CD8-positive, alpha-beta memory T cell (primary cell): ENCODE measurements at regions not wholly inside any gene's neighbourhood (a gene's known extent, or its start where the extent isn't known, plus 50 kb on each side); places are given as distances from the start of the nearest gene placed in this dataset.
A peak's percentile ranks its signal among the peaks of the same experiment; 100 is the strongest.

ENCODE experiments used
- CTCF ChIA-PET: fragments of 350-600 bp; sonication (Branson Sonifier 250); formaldehyde crosslinking; loops from one replicate; lab custom pipeline; 2021; ENCODE audit warnings: antibody characterized with exemption; lab: Charles Lee
- POLR2A ChIA-PET: fragments of 350-600 bp; sonication (Branson Sonifier 250); formaldehyde crosslinking; loops from one replicate; lab custom pipeline; 2021; ENCODE audit warnings: antibody characterized with exemption; lab: Charles Lee
- DNase-seq, 5 donors: peaks; one replicate each; pipeline versions ENCODE4 v3.0.0 to v3.0.0-alpha.2; 2020 to 2022; ENCODE audit warnings: mixed read lengths in 1 of 5
- H3K27ac ChIP-seq: one replicate; pipeline ENCODE4 v1.7.0; 2013; ENCODE audit warnings: low read depth, mild to moderate bottlenecking, low read length, moderate library complexity
- H3K27me3 ChIP-seq: 2 replicates; pipeline ENCODE4 v1.7.0; 2013; ENCODE audit warnings: low read length, mild to moderate bottlenecking; ENCODE audit not compliant: insufficient read depth, poor library complexity, severe bottlenecking
- H3K36me3 ChIP-seq: 2 replicates; pipeline ENCODE4 v1.7.0; 2013; ENCODE audit warnings: mild to moderate bottlenecking, low read length, moderate library complexity; ENCODE audit not compliant: insufficient read depth
- H3K4me1 ChIP-seq: 2 replicates; pipeline ENCODE4 v1.7.0; 2013; ENCODE audit warnings: mild to moderate bottlenecking, low read length, moderate library complexity; ENCODE audit not compliant: insufficient read depth
- H3K4me3 ChIP-seq: 2 replicates; pipeline ENCODE4 v1.7.0; 2013; ENCODE audit warnings: mild to moderate bottlenecking, low read length
- H3K9me3 ChIP-seq: 2 replicates; pipeline ENCODE4 v1.7.0; 2013; ENCODE audit warnings: mild to moderate bottlenecking, low read length
- H3K27ac Mint-ChIP-seq, 8 donors: one replicate each; pipeline ENCODE4 v1.8.0; 2020 to 2021; ENCODE audit warnings: mixed read lengths in 8 of 8, mild to moderate bottlenecking in 6 of 8, inconsistent platforms in 3 of 8, moderate library complexity in 3 of 8
- H3K27me3 Mint-ChIP-seq, 2 donors: one replicate each; pipeline ENCODE4 v1.8.0; 2020 to 2021; ENCODE audit warnings: mixed read lengths in 2 of 2, mild to moderate bottlenecking in 1 of 2, moderate library complexity in 1 of 2
- H3K36me3 Mint-ChIP-seq, 3 donors: one replicate each; pipeline ENCODE4 v1.8.0; 2020 to 2021; ENCODE audit warnings: mixed read lengths in 3 of 3, inconsistent platforms in 1 of 3, mild to moderate bottlenecking in 1 of 3
- H3K4me1 Mint-ChIP-seq, 3 donors: one replicate each; pipeline ENCODE4 v1.8.0; 2020 to 2021; ENCODE audit warnings: mixed read lengths in 3 of 3, inconsistent platforms in 1 of 3, mild to moderate bottlenecking in 1 of 3
- H3K4me3 Mint-ChIP-seq, 7 donors: one replicate each; pipeline ENCODE4 v1.8.0; 2020 to 2021; ENCODE audit warnings: mixed read lengths in 7 of 7, mild to moderate bottlenecking in 6 of 7, moderate library complexity in 4 of 7, inconsistent platforms in 2 of 7
- H3K9me3 Mint-ChIP-seq, 5 donors: one replicate each; pipeline ENCODE4 v1.8.0; 2020 to 2022; ENCODE audit warnings: mixed read lengths in 5 of 5, mild to moderate bottlenecking in 3 of 5, moderate library complexity in 2 of 5, inconsistent platforms in 1 of 5

- ChIA-PET CTCF (no interaction called here), POLR2A (no interaction called here)
- no peaks in the 10 kb centered on the region for H3K4me1 ChIP-seq
- Mint-ChIP-seq H3K4me3 (no peak overlapping the region), H3K36me3 (no peaks in the 10 kb centered on the region), H3K4me1 (no peaks in the 10 kb centered on the region), H3K9me3 (peaks cover 0 to 37% (median 2%) of the 10 kb centered on the region in 5 donors), H3K27me3 (no peaks in the 10 kb centered on the region), H3K27ac (no peak overlapping the region)
- no peaks in the 10 kb centered on the region for H3K36me3 ChIP-seq
- H3K27me3 ChIP-seq = no peaks in the 10 kb centered on the region
- H3K9me3 ChIP-seq = no peaks in the 10 kb centered on the region
- no peak for DNase-seq
- H3K4me3 ChIP-seq = no peak overlapping the region
- H3K27ac ChIP-seq = no peak overlapping the region
Measured at GRCh38 chr11:26134481-26135355, 197.2 kb upstream of the ANO3 start.

DNA sequence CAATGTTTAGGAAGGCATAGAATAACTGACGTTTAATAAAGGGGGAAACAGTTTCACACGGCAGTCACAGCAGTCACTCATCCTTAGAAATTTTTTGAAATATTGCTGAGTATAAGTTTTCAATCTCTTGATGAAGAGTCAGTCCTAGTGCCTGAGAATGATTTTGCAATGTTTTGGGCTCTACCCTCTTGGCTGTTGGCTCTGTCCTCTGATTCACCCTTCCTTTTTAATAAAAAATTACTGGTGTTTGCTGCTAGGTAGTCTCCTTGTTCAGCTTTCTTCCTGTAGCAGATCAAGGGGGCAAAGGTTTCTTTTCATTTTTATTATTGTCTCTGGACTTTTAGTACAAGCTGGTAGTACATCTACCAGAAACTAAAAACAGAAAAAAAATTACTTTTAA is 194.3 kb upstream of the ANO3 start:
- Mint-ChIP-seq H3K36me3 (no peaks in the 10 kb centered on the region), H3K4me3 (no peak overlapping the region), H3K27ac (no peak overlapping the region), H3K9me3 (peaks cover 0 to 32% (median 0%) of the 10 kb centered on the region in 5 donors), H3K4me1 (no peaks in the 10 kb centered on the region), H3K27me3 (no peaks in the 10 kb centered on the region)
- Histone ChIP-seq H3K27ac (no peak overlapping the region), H3K27me3 (no peaks in the 10 kb centered on the region), H3K36me3 (no peaks in the 10 kb centered on the region), H3K4me1 (no peaks in the 10 kb centered on the region), H3K9me3 (no peaks in the 10 kb centered on the region), H3K4me3 (no peak overlapping the region)
- no peak for DNase-seq
- POLR2A ChIA-PET = no interaction called here
- CTCF ChIA-PET = no interaction called here

DNA sequence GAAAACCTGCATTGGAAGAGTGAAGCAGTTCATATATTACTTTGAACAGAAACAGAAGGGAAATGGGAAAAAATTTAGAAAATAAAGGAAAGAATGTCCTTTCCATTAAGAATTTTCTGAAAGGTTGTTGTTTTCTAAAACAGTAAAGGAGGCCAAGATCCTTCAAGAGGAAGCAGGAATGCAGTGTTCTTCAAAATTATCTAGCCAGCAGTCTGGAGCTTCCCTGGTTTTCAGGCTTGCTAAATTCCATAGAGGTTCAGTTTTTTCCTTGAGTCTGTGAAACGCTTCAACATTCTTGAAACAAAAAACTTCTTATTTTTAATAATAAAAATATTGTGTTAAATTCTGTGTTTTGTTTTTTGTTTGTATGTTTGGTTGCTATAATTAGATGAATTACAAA is 189.0 kb upstream of the ANO3 start:
- Mint-ChIP-seq H3K9me3 (peaks cover 0 to 13% (median 3%) of the 10 kb centered on the region in 5 donors), H3K4me1 (no peaks in the 10 kb centered on the region), H3K27ac (no peak overlapping the region), H3K4me3 (no peak overlapping the region), H3K27me3 (no peaks in the 10 kb centered on the region), H3K36me3 (no peaks in the 10 kb centered on the region)
- H3K9me3 ChIP-seq = no peaks in the 10 kb centered on the region
- no peaks in the 10 kb centered on the region for H3K36me3 ChIP-seq
- H3K4me1 ChIP-seq = no peaks in the 10 kb centered on the region
- ChIA-PET POLR2A (no interaction called here), CTCF (no interaction called here)
- H3K27me3 ChIP-seq = no peaks in the 10 kb centered on the region
- H3K4me3 ChIP-seq = no peak overlapping the region
- H3K27ac ChIP-seq = no peak overlapping the region
- DNase-seq = no peak

- peaks cover 0 to 17% (median 6%) of the 10 kb centered on the region in 5 donors for H3K9me3 Mint-ChIP-seq
- no peaks in the 10 kb centered on the region for H3K36me3 Mint-ChIP-seq
- CTCF ChIA-PET = no interaction called here
- H3K4me1 Mint-ChIP-seq = no peaks in the 10 kb centered on the region
- H3K27me3 ChIP-seq = no peaks in the 10 kb centered on the region
- H3K4me1 ChIP-seq = no peaks in the 10 kb centered on the region
- H3K36me3 ChIP-seq = no peaks in the 10 kb centered on the region
- H3K27ac Mint-ChIP-seq = no peak overlapping the region
- no peak for DNase-seq
- no peaks in the 10 kb centered on the region for H3K27me3 Mint-ChIP-seq
- H3K27ac ChIP-seq = no peak overlapping the region
- H3K9me3 ChIP-seq = no peaks in the 10 kb centered on the region
- POLR2A ChIA-PET = no interaction called here
- H3K4me3 ChIP-seq = no peak overlapping the region
- H3K4me3 Mint-ChIP-seq = no peak overlapping the region
Measured at GRCh38 chr11:26143566-26144290, 188.2 kb upstream of the ANO3 start.

GRCh38 chr11:26144291-26144690 is 187.6 kb upstream of the ANO3 start:
- DNase-seq = no peak
- no peaks in the 10 kb centered on the region for H3K4me1 Mint-ChIP-seq
- Histone ChIP-seq H3K9me3 (no peaks in the 10 kb centered on the region), H3K36me3 (no peaks in the 10 kb centered on the region), H3K27ac (no peak overlapping the region), H3K4me3 (no peak overlapping the region), H3K27me3 (no peaks in the 10 kb centered on the region), H3K4me1 (no peaks in the 10 kb centered on the region)
- H3K36me3 Mint-ChIP-seq = no peaks in the 10 kb centered on the region
- no peaks in the 10 kb centered on the region for H3K27me3 Mint-ChIP-seq
- H3K27ac Mint-ChIP-seq = no peak overlapping the region
- ChIA-PET CTCF (no interaction called here), POLR2A (no interaction called here)
- H3K9me3 Mint-ChIP-seq = peaks cover 4 to 21% (median 10%) of the 10 kb centered on the region in 5 donors
- H3K4me3 Mint-ChIP-seq = no peak overlapping the region

DNA sequence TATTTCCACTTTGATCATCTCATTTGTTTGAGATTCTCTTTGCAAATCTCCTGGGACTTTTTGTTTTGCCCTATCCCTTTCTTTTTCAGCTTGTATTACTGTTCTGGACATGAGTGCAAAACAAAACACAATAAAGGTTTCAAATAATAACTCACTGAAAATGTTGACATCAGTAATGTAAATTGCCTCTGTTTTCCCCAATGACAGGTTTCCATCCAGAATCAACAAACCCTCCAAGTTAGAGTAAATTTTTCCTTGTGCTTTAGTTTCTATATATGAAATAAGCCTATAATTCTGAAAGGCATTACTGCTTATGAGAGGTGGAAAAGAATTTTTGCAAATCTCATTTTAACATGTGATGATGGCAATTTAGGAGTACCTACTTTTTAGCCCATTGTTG is 187.0 kb upstream of the ANO3 start:
- H3K36me3 ChIP-seq = no peaks in the 10 kb centered on the region
- no peaks in the 10 kb centered on the region for H3K36me3 Mint-ChIP-seq
- no peak overlapping the region for H3K27ac ChIP-seq
- no peaks in the 10 kb centered on the region for H3K4me1 Mint-ChIP-seq
- no peak overlapping the region for H3K27ac Mint-ChIP-seq
- POLR2A ChIA-PET = no interaction called here
- no peaks in the 10 kb centered on the region for H3K9me3 ChIP-seq
- no peaks in the 10 kb centered on the region for H3K4me1 ChIP-seq
- no peak overlapping the region for H3K4me3 ChIP-seq
- no peaks in the 10 kb centered on the region for H3K27me3 Mint-ChIP-seq
- peaks cover 4 to 22% (median 5%) of the 10 kb centered on the region in 5 donors for H3K9me3 Mint-ChIP-seq
- CTCF ChIA-PET = no interaction called here
- DNase-seq = no peak
- no peak overlapping the region for H3K4me3 Mint-ChIP-seq
- H3K27me3 ChIP-seq = no peaks in the 10 kb centered on the region

- Mint-ChIP-seq H3K36me3 (no peaks in the 10 kb centered on the region), H3K27ac (no peak overlapping the region), H3K9me3 (peaks cover 5 to 22% (median 12%) of the 10 kb centered on the region in 5 donors), H3K27me3 (no peaks in the 10 kb centered on the region), H3K4me1 (no peaks in the 10 kb centered on the region), H3K4me3 (no peak overlapping the region)
- no peak overlapping the region for H3K4me3 ChIP-seq
- H3K36me3 ChIP-seq = no peaks in the 10 kb centered on the region
- ChIA-PET CTCF (no interaction called here), POLR2A (no interaction called here)
- DNase-seq = peak in 1 of 5 donors; percentile 41
- H3K4me1 ChIP-seq = no peaks in the 10 kb centered on the region
- H3K9me3 ChIP-seq = no peaks in the 10 kb centered on the region
- H3K27me3 ChIP-seq = no peaks in the 10 kb centered on the region
- H3K27ac ChIP-seq = no peak overlapping the region
Measured at GRCh38 chr11:26149585-26149984, 182.3 kb upstream of the ANO3 start.

GRCh38 chr11:26150031-26150430 is 181.9 kb upstream of the ANO3 start:
- no peaks in the 10 kb centered on the region for H3K27me3 Mint-ChIP-seq
- no peak overlapping the region for H3K4me3 ChIP-seq
- no peak for DNase-seq
- POLR2A ChIA-PET = no interaction called here
- peaks cover 7 to 20% (median 12%) of the 10 kb centered on the region in 5 donors for H3K9me3 Mint-ChIP-seq
- H3K27ac Mint-ChIP-seq = no peak overlapping the region
- H3K36me3 Mint-ChIP-seq = no peaks in the 10 kb centered on the region
- no peaks in the 10 kb centered on the region for H3K36me3 ChIP-seq
- no peaks in the 10 kb centered on the region for H3K4me1 ChIP-seq
- no peaks in the 10 kb centered on the region for H3K9me3 ChIP-seq
- CTCF ChIA-PET = no interaction called here
- H3K4me1 Mint-ChIP-seq = no peaks in the 10 kb centered on the region
- no peak overlapping the region for H3K4me3 Mint-ChIP-seq
- no peak overlapping the region for H3K27ac ChIP-seq
- H3K27me3 ChIP-seq = no peaks in the 10 kb centered on the region
